ENCODE measurements at regions not wholly inside any gene's neighbourhood (a gene's known extent, or its start where the extent isn't known, plus 50 kb on each side); places are given as distances from the start of the nearest gene placed in this dataset.

DNA sequence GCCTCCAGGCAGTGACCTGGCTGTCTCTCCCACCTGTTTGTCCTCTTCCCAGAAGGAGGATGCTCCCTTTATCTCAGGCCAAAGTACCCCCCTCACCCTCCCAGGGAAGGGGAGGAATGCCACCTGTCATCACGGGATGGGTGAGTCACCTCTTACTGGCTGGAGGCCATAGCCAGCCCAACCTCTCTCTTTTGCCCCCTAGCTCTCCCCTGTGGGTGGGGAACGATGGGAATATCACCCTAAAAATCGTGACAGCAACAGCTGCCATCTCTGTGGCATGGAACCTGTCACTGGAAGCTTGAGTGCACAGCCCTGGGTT is 137.5 kb upstream of the PTPN1 start:
- TF ChIP-seq POLR2A (IDR thresholded peaks at IDR 0.05; ENCODE audit: low read depth, low read length) (no peak), POLR2AphosphoS5 (IDR thresholded peaks at IDR 0.05; ENCODE audit: low read depth, low read length) (no peak), TAF1 (IDR thresholded peaks at IDR 0.05; ENCODE audit: borderline replicate concordance, low read depth, low read length) (no peak)
- DNase-seq (ENCODE audit: insufficient read length) (no peak), FAIRE-seq (no peak)

DNA sequence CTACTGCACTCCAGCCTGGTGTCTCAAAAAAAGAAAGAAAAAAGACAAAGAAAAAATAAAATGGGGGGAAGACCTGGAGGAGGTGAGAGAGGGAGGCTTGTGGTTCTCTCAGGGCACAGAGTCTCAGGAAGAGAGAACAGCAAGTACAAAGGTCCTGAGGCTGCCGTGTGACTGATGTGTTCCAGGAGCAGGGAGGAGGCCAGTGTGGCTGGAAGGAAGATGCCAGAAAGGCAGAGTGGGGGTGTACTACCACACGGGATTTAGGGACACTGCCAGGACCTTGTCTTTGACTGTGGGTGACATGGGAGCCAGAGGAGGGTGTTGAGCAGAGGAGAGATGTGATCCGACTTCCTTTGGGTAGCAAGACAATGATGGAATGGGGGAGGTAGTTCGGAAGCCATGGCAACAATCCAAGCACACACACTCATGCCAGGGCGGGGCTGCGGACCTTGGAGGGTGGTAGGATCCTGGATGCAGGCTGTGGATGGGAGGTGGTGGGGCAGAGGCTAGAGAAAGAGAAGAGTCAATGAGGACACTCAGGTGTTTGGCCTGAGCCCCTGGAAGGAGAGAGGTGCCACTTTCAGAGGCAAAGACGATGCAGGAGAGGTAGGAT is 136.4 kb upstream of the PTPN1 start:
- TF ChIP-seq POLR2AphosphoS5 (IDR thresholded peaks at IDR 0.05; ENCODE audit: low read depth, low read length) (no peak), POLR2A (IDR thresholded peaks at IDR 0.05; ENCODE audit: low read depth, low read length) (no peak), TAF1 (IDR thresholded peaks at IDR 0.05; ENCODE audit: borderline replicate concordance, low read depth, low read length) (no peak)
- FAIRE-seq (no peak), DNase-seq (ENCODE audit: insufficient read length) (no peak)

- DNase-seq (ENCODE audit: insufficient read length) (no peak), FAIRE-seq (no peak)
- TF ChIP-seq POLR2AphosphoS5 (IDR thresholded peaks at IDR 0.05; ENCODE audit: low read depth, low read length) = no peak
- no peak for TF ChIP-seq TAF1 (IDR thresholded peaks at IDR 0.05; ENCODE audit: borderline replicate concordance, low read depth, low read length)
- no peak for TF ChIP-seq POLR2A (IDR thresholded peaks at IDR 0.05; ENCODE audit: low read depth, low read length)
These were observed 135.6 kb upstream of the PTPN1 start for GRCh38 chr20:50374541-50375078.

GRCh38 chr20:50376179-50376887 is 133.8 kb upstream of the PTPN1 start:
- FAIRE-seq (no peak), DNase-seq (ENCODE audit: insufficient read length) (no peak)
- no peak for TF ChIP-seq POLR2A (IDR thresholded peaks at IDR 0.05; ENCODE audit: low read depth, low read length)
- TF ChIP-seq TAF1 (IDR thresholded peaks at IDR 0.05; ENCODE audit: borderline replicate concordance, low read depth, low read length) = no peak
- no peak for TF ChIP-seq POLR2AphosphoS5 (IDR thresholded peaks at IDR 0.05; ENCODE audit: low read depth, low read length)

- TF ChIP-seq POLR2AphosphoS5 (IDR thresholded peaks at IDR 0.05; ENCODE audit: low read depth, low read length) (no peak), TAF1 (IDR thresholded peaks at IDR 0.05; ENCODE audit: borderline replicate concordance, low read depth, low read length) (no peak), POLR2A (IDR thresholded peaks at IDR 0.05; ENCODE audit: low read depth, low read length) (no peak)
- DNase-seq (ENCODE audit: insufficient read length) (no peak), FAIRE-seq (no peak)
These were observed 133.2 kb upstream of the PTPN1 start for GRCh38 chr20:50376888-50377459.

DNA sequence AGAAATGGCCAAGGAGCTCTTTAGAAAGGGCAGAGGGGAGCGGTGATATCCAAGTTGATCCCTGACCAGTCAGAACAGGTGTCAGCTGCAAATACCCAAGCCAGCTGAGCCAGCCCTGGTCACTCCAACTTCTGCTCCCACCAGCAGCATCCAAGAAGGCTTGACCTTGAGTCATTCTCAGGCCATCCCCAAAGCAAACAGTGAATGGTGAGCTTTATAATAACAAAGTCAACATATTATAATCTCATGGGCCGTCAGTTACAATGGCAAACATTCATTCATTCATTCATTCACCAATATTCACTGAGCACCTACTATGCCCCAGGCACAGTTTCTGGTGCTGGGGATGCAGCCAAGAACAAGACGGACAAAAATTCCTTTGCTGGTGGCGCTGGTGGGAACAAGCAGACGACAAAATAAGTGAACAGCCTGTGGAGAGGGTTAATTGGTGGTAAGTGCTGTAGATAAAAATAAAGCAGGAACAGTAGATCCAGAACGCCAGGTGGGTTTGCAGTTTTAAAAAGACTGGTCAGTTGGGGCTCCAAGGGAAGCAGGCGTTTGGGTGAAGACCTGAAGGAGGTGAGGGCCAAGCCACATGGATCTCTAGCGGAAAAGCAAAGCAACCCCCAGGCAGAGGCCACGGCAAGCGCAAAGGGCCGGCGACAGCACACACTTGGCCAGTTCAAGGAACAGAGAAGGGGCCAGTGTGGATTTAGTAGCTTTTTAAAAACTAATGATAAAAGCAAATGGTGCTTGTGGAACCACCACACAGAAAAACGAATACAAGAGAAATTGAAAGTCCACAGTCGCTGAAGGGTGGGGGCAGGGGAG is 131.8 kb upstream of the PTPN1 start:
- no peak for DNase-seq (ENCODE audit: insufficient read length)
- TF ChIP-seq POLR2A (IDR thresholded peaks at IDR 0.05; ENCODE audit: low read depth, low read length) (no peak), POLR2AphosphoS5 (IDR thresholded peaks at IDR 0.05; ENCODE audit: low read depth, low read length) (no peak), TAF1 (IDR thresholded peaks at IDR 0.05; ENCODE audit: borderline replicate concordance, low read depth, low read length) (no peak)
- FAIRE-seq = no peak

- DNase-seq (ENCODE audit: insufficient read length) (no peak), FAIRE-seq (no peak)
- no peak for TF ChIP-seq POLR2A (IDR thresholded peaks at IDR 0.05; ENCODE audit: low read depth, low read length)
- no peak for TF ChIP-seq POLR2AphosphoS5 (IDR thresholded peaks at IDR 0.05; ENCODE audit: low read depth, low read length)
- TF ChIP-seq TAF1 (IDR thresholded peaks at IDR 0.05; ENCODE audit: borderline replicate concordance, low read depth, low read length) = no peak
These were observed 130.9 kb upstream of the PTPN1 start for GRCh38 chr20:50379049-50379990.

GRCh38 chr20:50379991-50380696 is 130.0 kb upstream of the PTPN1 start:
- DNase-seq (ENCODE audit: insufficient read length) (no peak), FAIRE-seq (no peak)
- TF ChIP-seq TAF1 (IDR thresholded peaks at IDR 0.05; ENCODE audit: borderline replicate concordance, low read depth, low read length) (no peak), POLR2A (IDR thresholded peaks at IDR 0.05; ENCODE audit: low read depth, low read length) (no peak), POLR2AphosphoS5 (IDR thresholded peaks at IDR 0.05; ENCODE audit: low read depth, low read length) (no peak)

GRCh38 chr20:50380697-50381040 is 129.5 kb upstream of the PTPN1 start:
- no peak for DNase-seq (ENCODE audit: insufficient read length)
- TF ChIP-seq POLR2AphosphoS5 (IDR thresholded peaks at IDR 0.05; ENCODE audit: low read depth, low read length) (no peak), TAF1 (IDR thresholded peaks at IDR 0.05; ENCODE audit: borderline replicate concordance, low read depth, low read length) (no peak), POLR2A (IDR thresholded peaks at IDR 0.05; ENCODE audit: low read depth, low read length) (no peak)
- FAIRE-seq = no peak

All from GM12892 (cell line).